NB4 (cell line): ENCODE measurements at regions not wholly inside any gene's neighbourhood (a gene's known extent, or its start where the extent isn't known, plus 50 kb on each side); places are given as distances from the start of the nearest gene placed in this dataset.

Experiments used
- DNase-seq: peaks from one replicate; pipeline ENCODE4 v3.0.0; 2010; ENCODE audit warnings: low read depth
- H3K4me3 ChIP-seq: one replicate; pipeline ENCODE4 v1.5.1; 2011; ENCODE audit warnings: mild to moderate bottlenecking, low read depth, low read length, moderate library complexity
- MYC ChIP-seq: IDR thresholded peaks from 2 replicates; pipeline ENCODE4 v1.6.1; 2011; ENCODE audit warnings: low read depth, low read length
- POLR2A ChIP-seq: IDR thresholded peaks from 2 replicates; pipeline ENCODE4 v1.6.1; 2011; ENCODE audit warnings: mild to moderate bottlenecking; ENCODE audit not compliant: insufficient read length; ENCODE audit errors: extremely low read depth
- TF ChIP-seq, protein P1 (sequence below): IDR thresholded peaks from 2 replicates; pipeline ENCODE4 v1.6.1; 2011; ENCODE audit warnings: low read depth, low read length
- TF ChIP-seq, protein P2 (sequence below): IDR thresholded peaks from one replicate; pipeline ENCODE4 v1.5.1; 2012; ENCODE audit warnings: low read depth, low read length

DNA sequence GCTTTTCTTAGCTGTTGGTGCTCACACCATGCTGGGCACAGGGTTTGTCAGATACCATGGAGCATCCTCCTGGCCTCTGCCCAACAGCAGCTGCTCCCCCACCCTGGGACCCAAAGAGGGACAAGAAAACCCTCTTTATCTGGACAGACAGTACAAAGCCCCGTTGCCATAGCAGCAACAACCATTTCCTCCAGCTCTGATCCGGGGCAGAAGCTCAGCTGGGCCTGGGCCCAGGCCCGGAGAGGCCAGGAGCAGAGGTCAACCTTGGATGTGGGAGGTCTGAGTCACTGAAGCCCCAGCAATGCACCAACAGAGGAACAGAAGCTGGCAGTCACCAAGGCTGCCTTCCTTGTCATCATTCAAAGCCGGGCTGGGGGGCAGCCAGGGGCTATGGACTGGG lies 228.4 kb upstream of the POU3F1 start:
- DNase-seq: no peak

DNA sequence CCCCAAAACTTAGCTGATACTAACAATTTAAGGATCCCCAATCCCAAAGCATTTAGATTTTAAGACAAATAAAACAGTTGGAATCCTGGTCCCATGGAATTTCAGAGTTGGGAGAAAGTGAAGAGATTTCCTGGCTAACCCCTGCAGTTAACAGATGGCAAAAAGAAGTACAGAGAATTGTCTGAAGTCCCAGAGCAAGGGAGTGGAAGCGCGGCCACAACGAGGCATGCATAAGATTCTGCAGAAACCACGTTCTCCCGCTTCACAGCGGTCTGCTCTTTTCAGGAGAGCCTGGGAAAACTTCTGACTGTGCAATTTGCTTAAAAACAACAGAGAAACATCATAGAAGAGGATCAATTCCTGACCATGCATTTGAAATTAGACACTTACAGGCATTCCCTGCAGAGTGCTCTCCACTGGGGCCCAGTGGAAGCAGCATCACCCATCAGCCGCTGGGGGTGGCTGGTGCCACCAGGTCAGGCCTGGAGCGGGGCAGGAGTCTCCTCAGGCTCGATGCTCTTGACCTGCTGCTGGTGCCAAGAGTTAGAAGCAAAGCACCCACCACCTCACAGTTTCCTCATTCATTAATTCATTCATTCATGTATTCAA lies 226.7 kb upstream of the POU3F1 start:
- TF ChIP-seq MYC (no peak), POLR2A (no peak)
- TF ChIP-seq, protein P1, sequence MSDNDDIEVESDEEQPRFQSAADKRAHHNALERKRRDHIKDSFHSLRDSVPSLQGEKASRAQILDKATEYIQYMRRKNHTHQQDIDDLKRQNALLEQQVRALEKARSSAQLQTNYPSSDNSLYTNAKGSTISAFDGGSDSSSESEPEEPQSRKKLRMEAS: no peak
- TF ChIP-seq, protein P2, sequence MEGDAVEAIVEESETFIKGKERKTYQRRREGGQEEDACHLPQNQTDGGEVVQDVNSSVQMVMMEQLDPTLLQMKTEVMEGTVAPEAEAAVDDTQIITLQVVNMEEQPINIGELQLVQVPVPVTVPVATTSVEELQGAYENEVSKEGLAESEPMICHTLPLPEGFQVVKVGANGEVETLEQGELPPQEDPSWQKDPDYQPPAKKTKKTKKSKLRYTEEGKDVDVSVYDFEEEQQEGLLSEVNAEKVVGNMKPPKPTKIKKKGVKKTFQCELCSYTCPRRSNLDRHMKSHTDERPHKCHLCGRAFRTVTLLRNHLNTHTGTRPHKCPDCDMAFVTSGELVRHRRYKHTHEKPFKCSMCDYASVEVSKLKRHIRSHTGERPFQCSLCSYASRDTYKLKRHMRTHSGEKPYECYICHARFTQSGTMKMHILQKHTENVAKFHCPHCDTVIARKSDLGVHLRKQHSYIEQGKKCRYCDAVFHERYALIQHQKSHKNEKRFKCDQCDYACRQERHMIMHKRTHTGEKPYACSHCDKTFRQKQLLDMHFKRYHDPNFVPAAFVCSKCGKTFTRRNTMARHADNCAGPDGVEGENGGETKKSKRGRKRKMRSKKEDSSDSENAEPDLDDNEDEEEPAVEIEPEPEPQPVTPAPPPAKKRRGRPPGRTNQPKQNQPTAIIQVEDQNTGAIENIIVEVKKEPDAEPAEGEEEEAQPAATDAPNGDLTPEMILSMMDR: no peak
- DNase-seq: no peak
- no peak overlapping the region for H3K4me3 ChIP-seq

More for the DNA sequence above, 228.4 kb upstream of the POU3F1 start:
- no peak overlapping the region for H3K4me3 ChIP-seq
- TF ChIP-seq POLR2A: no peak
- TF ChIP-seq, protein P2: no peak
- TF ChIP-seq, protein P1: no peak
- no peak for TF ChIP-seq MYC

DNA sequence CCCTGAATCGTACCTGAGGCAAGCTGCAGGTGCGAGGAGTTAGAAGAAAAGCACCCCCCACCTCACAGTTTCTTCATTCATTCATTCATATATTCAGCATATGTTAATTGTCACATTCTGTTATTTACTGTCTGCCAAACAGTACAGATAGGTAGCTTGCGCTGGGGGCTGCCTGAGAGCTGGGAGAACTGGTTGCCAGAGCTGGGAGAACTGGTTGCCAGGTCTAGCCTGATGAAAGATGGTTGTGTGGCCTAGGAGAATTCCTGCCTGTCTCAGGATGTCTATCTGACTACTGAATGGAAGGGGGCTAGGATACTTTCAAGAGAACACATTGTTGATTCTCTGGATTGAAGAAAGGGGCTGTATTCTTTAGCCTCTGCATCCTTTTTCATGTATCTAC lies 225.9 kb upstream of the POU3F1 start:
- TF ChIP-seq MYC (no peak), POLR2A (no peak)
- TF ChIP-seq, protein P1: no peak
- TF ChIP-seq, protein P2: no peak
- no peak for DNase-seq
- H3K4me3 ChIP-seq: no peak overlapping the region

DNA sequence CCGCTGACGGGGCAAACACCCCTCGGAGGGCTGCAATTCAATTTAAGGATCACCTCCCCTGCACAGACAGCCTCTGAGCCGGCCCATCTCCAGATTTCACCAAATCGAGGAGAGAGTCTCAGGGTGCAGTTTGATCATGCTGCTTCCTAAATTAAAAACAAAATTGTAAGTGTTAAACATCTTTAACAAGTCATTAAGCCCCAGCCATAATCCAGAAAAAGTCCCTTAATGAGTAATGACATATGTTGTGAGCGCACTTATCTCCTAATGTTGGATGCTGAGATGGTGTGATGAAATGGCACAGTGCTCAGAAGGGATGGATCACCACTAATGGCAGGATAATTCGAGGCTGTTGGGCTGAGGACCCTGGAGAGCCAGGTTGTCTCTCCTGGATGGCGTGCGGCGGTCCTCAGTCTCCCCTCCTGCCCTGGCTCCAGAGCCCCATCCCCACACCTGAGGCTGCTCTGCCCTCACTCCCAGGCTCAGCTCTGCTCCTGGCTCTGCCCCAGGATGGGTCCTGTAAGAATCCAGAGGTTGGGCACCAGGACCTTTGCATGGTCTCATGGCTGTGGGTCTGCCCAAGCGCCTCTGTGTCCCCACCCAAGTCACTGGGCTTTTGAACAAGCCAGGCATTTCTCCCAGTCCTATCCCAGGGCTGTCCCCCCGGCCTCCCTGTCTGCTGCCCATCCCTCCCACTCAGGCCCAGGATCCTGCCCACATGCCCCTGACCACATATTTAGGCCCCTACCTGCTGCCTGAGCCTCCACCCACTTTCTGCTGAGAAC lies 224.4 kb upstream of the POU3F1 start:
- DNase-seq: no peak
- TF ChIP-seq POLR2A (no peak), MYC (no peak)
- TF ChIP-seq, protein P1: no peak
- TF ChIP-seq, protein P2: no peak
- H3K4me3 ChIP-seq: no peak overlapping the region

DNA sequence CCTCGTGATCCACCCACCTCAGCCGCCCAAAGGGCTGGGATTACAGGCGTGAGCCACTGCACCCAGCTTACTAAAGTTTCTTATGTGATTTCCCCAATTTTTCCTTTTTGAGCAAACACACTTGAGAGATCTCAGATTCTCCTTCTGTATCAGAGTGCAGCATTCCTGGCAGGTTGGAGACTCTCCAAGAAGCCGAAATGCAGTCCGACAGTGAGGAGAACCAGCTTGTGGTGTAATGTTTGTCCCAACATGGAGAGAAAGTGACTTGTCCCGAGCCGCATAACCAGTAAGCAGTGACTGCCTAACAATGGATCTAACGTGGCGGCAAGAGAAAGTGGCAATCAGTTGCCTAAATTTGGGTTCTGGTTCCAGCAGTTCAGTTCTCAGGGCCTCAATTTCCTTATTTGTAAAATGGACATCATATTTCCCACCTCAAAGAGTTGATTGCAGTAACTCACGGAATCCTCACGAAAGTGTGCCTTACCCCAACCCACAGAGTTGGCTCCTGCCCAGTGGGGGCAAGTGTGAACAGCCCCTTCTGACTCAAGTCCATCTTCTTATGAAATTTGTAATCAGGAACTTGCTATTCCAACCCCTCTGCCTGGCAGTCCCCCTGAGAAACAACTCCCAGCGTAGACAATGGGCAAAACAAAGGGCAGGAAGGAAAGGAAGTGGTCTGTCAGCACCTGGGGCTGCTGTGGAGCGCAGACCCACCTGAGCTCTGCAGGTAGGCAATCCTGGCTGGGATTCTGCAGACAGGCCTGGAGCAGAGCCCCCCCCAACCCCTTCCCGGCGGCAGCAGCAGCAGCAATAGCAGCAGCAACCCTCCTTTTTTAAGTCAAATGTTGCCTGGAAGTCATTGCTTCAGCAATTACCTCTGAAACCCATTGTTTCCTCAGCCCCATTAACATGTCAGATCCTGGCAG lies 223.6 kb upstream of the POU3F1 start:
- no peak for DNase-seq
- TF ChIP-seq, protein P2: no peak
- TF ChIP-seq POLR2A (no peak), MYC (no peak)
- TF ChIP-seq, protein P1: no peak
- no peak overlapping the region for H3K4me3 ChIP-seq
